Fibroblast of lung (primary cell): ENCODE measurements at regions not wholly inside any gene's neighbourhood (a gene's known extent, or its start where the extent isn't known, plus 50 kb on each side); places are given as distances from the start of the nearest gene placed in this dataset.

Experiments
- EZH2 ChIP-seq: IDR thresholded peaks from 2 replicates; pipeline ENCODE4 v1.5.1; 2012; ENCODE audit warnings: low read length, control low read depth, mild to moderate bottlenecking; ENCODE audit errors: missing control alignments
- TF ChIP-seq, protein P1 (sequence below), 2 donors: IDR thresholded peaks in 1 of 2; conservative IDR thresholded peaks in 1 of 2; 1 replicate in 1 of 2; 2 replicates in 1 of 2; pipeline ENCODE4 v1.5.1; 2011 to 2012; ENCODE audit warnings: low read length in 2 of 2, control low read depth in 1 of 2, inconsistent platforms in 1 of 2, low read depth in 1 of 2, mild to moderate bottlenecking in 1 of 2

DNA sequence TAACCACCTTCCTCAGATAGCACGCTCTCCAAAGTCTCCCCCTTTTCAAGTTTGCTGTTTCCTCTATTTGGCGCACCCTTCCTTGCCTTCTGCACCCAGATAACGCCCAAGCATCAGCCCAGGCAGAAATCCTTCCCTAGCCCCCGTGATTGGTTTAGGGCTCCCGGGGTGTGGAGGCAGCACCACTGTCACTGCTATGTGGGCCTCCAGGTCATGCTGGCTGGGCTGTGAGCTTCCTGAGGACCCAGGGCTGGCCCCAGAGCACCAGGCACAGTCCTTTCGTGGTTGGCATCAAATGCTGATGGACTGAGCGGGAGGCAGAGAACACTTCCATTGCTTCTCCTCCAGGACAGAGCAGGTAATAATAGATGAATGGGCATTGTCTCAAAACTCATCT, 311.4 kb downstream of the BCL11B start:
- TF ChIP-seq, protein P1, sequence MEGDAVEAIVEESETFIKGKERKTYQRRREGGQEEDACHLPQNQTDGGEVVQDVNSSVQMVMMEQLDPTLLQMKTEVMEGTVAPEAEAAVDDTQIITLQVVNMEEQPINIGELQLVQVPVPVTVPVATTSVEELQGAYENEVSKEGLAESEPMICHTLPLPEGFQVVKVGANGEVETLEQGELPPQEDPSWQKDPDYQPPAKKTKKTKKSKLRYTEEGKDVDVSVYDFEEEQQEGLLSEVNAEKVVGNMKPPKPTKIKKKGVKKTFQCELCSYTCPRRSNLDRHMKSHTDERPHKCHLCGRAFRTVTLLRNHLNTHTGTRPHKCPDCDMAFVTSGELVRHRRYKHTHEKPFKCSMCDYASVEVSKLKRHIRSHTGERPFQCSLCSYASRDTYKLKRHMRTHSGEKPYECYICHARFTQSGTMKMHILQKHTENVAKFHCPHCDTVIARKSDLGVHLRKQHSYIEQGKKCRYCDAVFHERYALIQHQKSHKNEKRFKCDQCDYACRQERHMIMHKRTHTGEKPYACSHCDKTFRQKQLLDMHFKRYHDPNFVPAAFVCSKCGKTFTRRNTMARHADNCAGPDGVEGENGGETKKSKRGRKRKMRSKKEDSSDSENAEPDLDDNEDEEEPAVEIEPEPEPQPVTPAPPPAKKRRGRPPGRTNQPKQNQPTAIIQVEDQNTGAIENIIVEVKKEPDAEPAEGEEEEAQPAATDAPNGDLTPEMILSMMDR (conservative IDR thresholded peaks at IDR 0.05 in 1 of 2, IDR thresholded peaks at IDR 0.05 in 1 of 2; ENCODE audit: low read depth in 1 of 2, low read length in 2 of 2) = no peak
- TF ChIP-seq EZH2 = no peak
